ENCODE measurements at regions not wholly inside any gene's neighbourhood (a gene's known extent, or its start where the extent isn't known, plus 50 kb on each side); places are given as distances from the start of the nearest gene placed in this dataset.

GRCh38 chr18:71529703-71530303, 1014.3 kb downstream of the CBLN2 start:
- peak; percentile 24 for DNase-seq (ENCODE audit: low read depth)

GRCh38 chr18:71523483-71524435, 1020.4 kb downstream of the CBLN2 start:
- no peak for TF ChIP-seq CTCF (conservative IDR thresholded peaks at IDR 0.05; ENCODE audit: control insufficient read depth, insufficient read depth, low read depth, low read length)
- DNase-seq (ENCODE audit: low read depth): no peak
- H3K4me3 ChIP-seq (ENCODE audit: control insufficient read depth, low read depth, low read length): no peak overlapping the region

More at GRCh38 chr18:71529703-71530303, 1014.3 kb downstream of the CBLN2 start:
- no peak overlapping the region for H3K4me3 ChIP-seq (ENCODE audit: control insufficient read depth, low read depth, low read length)
- no peak for TF ChIP-seq CTCF (conservative IDR thresholded peaks at IDR 0.05; ENCODE audit: control insufficient read depth, insufficient read depth, low read depth, low read length)

GRCh38 chr18:71505526-71505925, 1038.6 kb downstream of the CBLN2 start:
- H3K4me3 ChIP-seq (ENCODE audit: control insufficient read depth, low read depth, low read length): no peak overlapping the region
- no peak for TF ChIP-seq CTCF (conservative IDR thresholded peaks at IDR 0.05; ENCODE audit: control insufficient read depth, insufficient read depth, low read depth, low read length)
- no peak for DNase-seq (ENCODE audit: low read depth)

GRCh38 chr18:71503222-71503621, 1040.9 kb downstream of the CBLN2 start:
- no peak overlapping the region for H3K4me3 ChIP-seq (ENCODE audit: control insufficient read depth, low read depth, low read length)
- DNase-seq (ENCODE audit: low read depth): no peak
- no peak for TF ChIP-seq CTCF (conservative IDR thresholded peaks at IDR 0.05; ENCODE audit: control insufficient read depth, insufficient read depth, low read depth, low read length)

GRCh38 chr18:71485611-71486010, 1058.5 kb downstream of the CBLN2 start:
- peak; percentile 26 for DNase-seq (ENCODE audit: low read depth)
- TF ChIP-seq CTCF (conservative IDR thresholded peaks at IDR 0.05; ENCODE audit: control insufficient read depth, insufficient read depth, low read depth, low read length): no peak
- no peak overlapping the region for H3K4me3 ChIP-seq (ENCODE audit: control insufficient read depth, low read depth, low read length)

GRCh38 chr18:71471963-71472725, 1072.0 kb downstream of the CBLN2 start:
- H3K4me3 ChIP-seq (ENCODE audit: control insufficient read depth, low read depth, low read length): no peak overlapping the region
- TF ChIP-seq CTCF (conservative IDR thresholded peaks at IDR 0.05; ENCODE audit: control insufficient read depth, insufficient read depth, low read depth, low read length): no peak
- DNase-seq (ENCODE audit: low read depth): no peak
